IMR-90 (cell line): ENCODE measurements at regions not wholly inside any gene's neighbourhood (a gene's known extent, or its start where the extent isn't known, plus 50 kb on each side); places are given as distances from the start of the nearest gene placed in this dataset.

Experiments
- ATAC-seq: fragments of 200-7000 bp; cut with Tn5 transposase; 2 replicates; pipeline ENCODE4 v1.9.1; 2020; ENCODE audit warnings: low read depth, mild to moderate bottlenecking, moderate library complexity
- BruUV-seq: library from RNA; stranded (reverse); fragments of 400-500 nt; replicated peaks from 2 replicates; lab custom pipeline; 2021; lab: Mats Ljungman, UMichigan
- CTCF ChIA-PET: fragments of 300-600 bp; formaldehyde crosslinking; extraction: SDS; loops from one replicate; lab custom pipeline; 2021; ENCODE audit warnings: antibody characterized with exemption; lab: Yijun Ruan, JAX
- POLR2A ChIA-PET: fragments of 300-600 bp; sonication (Branson Sonifier 250); formaldehyde crosslinking; loops from one replicate; lab custom pipeline; 2022; ENCODE audit warnings: antibody characterized with exemption; ENCODE audit not compliant: unreplicated experiment; lab: Charles Lee
- DNase-seq: peaks from one replicate; pipeline ENCODE4 v3.0.0; 2013
- H2AFZ ChIP-seq: replicated peaks from 2 replicates; pipeline ENCODE3; 2013; ENCODE audit warnings: low read length, mild to moderate bottlenecking; ENCODE audit not compliant: poor library complexity
- H2AK5ac ChIP-seq: 2 replicates; pipeline ENCODE4 v1.6.1; 2013; ENCODE audit warnings: low read depth, low read length, inconsistent platforms
- H2AK9ac ChIP-seq: replicated peaks from 2 replicates; pipeline ENCODE3; 2013; ENCODE audit warnings: mild to moderate bottlenecking, low read depth, low read length, moderate library complexity; ENCODE audit not compliant: poor library complexity
- H2BK120ac ChIP-seq: 2 replicates; pipeline ENCODE4 v1.6.1; 2013; ENCODE audit warnings: low read depth, low read length, inconsistent platforms
- H2BK15ac ChIP-seq: 3 replicates; pipeline ENCODE4 v1.6.1; 2013; ENCODE audit warnings: low read depth, low read length, inconsistent platforms
- H2BK20ac ChIP-seq: 2 replicates; pipeline ENCODE4 v1.6.1; 2013; ENCODE audit warnings: low read depth, mild to moderate bottlenecking, inconsistent platforms, low read length, moderate library complexity
- H2BK5ac ChIP-seq: 2 replicates; pipeline ENCODE4 v1.6.1; 2013; ENCODE audit warnings: mild to moderate bottlenecking, low read depth, low read length, inconsistent platforms; ENCODE audit not compliant: poor library complexity, severe bottlenecking
- H3K14ac ChIP-seq: replicated peaks from 2 replicates; pipeline ENCODE4 v1.6.1; 2013; ENCODE audit warnings: low read depth, low read length, inconsistent platforms
- H3K18ac ChIP-seq: 2 replicates; pipeline ENCODE4 v1.6.1; 2013; ENCODE audit warnings: low read depth, low read length, control low read depth
- H3K23ac ChIP-seq: 2 replicates; pipeline ENCODE4 v1.6.1; 2013; ENCODE audit warnings: low read depth, low read length, inconsistent platforms
- H3K27ac ChIP-seq: 2 replicates; pipeline ENCODE4 v1.5.1; 2013; ENCODE audit warnings: mild to moderate bottlenecking, control low read depth, low read length; ENCODE audit not compliant: insufficient read depth
- H3K27me3 ChIP-seq: 2 replicates; pipeline ENCODE4 v1.6.1; 2013; ENCODE audit warnings: low read length; ENCODE audit not compliant: control insufficient read depth, insufficient read depth
- H3K36me3 ChIP-seq: 2 replicates; pipeline ENCODE4 v1.6.1; 2013; ENCODE audit warnings: low read length, mixed read lengths; ENCODE audit not compliant: control insufficient read depth, insufficient read depth
- H3K4ac ChIP-seq: 2 replicates; pipeline ENCODE4 v1.6.1; 2013; ENCODE audit warnings: low read depth, low read length, inconsistent platforms
- H3K4me1 ChIP-seq: 2 replicates; pipeline ENCODE4 v1.6.1; 2013; ENCODE audit warnings: low read length, mixed read lengths; ENCODE audit not compliant: control insufficient read depth, insufficient read depth
- H3K4me2 ChIP-seq: 2 replicates; pipeline ENCODE4 v1.6.1; 2013; ENCODE audit warnings: low read depth, mild to moderate bottlenecking, control low read depth, low read length, moderate library complexity
- H3K4me3 ChIP-seq: 2 replicates; pipeline ENCODE4 v1.5.1; 2013; ENCODE audit warnings: low read depth, mild to moderate bottlenecking, control low read depth, low read length, moderate library complexity; ENCODE audit not compliant: insufficient read depth
- H3K56ac ChIP-seq: 2 replicates; pipeline ENCODE4 v1.6.1; 2013; ENCODE audit warnings: low read length, inconsistent platforms; ENCODE audit not compliant: insufficient read depth; ENCODE audit errors: extremely low read depth
- H3K79me1 ChIP-seq, 2 experiments: 2 replicates each; pipeline ENCODE4 v1.6.1; 2013; ENCODE audit warnings: low read length in 2 of 2, inconsistent platforms in 1 of 2, low read depth in 1 of 2
- H3K9ac ChIP-seq: 2 replicates; pipeline ENCODE4 v1.6.1; 2013; ENCODE audit warnings: low read depth, low read length, control low read depth
- H3K9me1 ChIP-seq: 2 replicates; pipeline ENCODE4 v1.6.1; 2013; ENCODE audit warnings: low read length, inconsistent platforms; ENCODE audit not compliant: insufficient read depth
- H3K9me3 ChIP-seq: 2 replicates; pipeline ENCODE4 v1.6.1; 2013; ENCODE audit warnings: low read length; ENCODE audit not compliant: control insufficient read depth, insufficient read depth
- H4K20me1 ChIP-seq: 2 replicates; pipeline ENCODE4 v1.6.1; 2013; ENCODE audit warnings: low read length, inconsistent platforms; ENCODE audit not compliant: insufficient read depth
- H4K5ac ChIP-seq: 2 replicates; pipeline ENCODE4 v1.6.1; 2013; ENCODE audit warnings: mild to moderate bottlenecking, low read depth, low read length, control low read depth
- H4K8ac ChIP-seq, 2 experiments: 2 replicates each; pipeline ENCODE4 v1.6.1; 2013; ENCODE audit warnings: low read depth in 2 of 2, low read length in 2 of 2, control low read depth in 1 of 2, inconsistent platforms in 1 of 2
- H4K91ac ChIP-seq: 2 replicates; pipeline ENCODE4 v1.6.1; 2013; ENCODE audit warnings: low read depth, low read length, inconsistent platforms; ENCODE audit not compliant: insufficient read depth
- BHLHE40 ChIP-seq: fragments of 150-350 bp; IDR thresholded peaks from 2 replicates; pipeline ENCODE4 v1.6.1; 2016; ENCODE audit warnings: mild to moderate bottlenecking, low read depth, low read length
- CEBPB ChIP-seq: IDR thresholded peaks from 2 replicates; pipeline ENCODE4 v1.6.1; 2012; ENCODE audit warnings: low read depth, low read length, improper control_type of control experiment
- CHD1 ChIP-seq: IDR thresholded peaks from 2 replicates; pipeline ENCODE4 v1.6.1; 2012; ENCODE audit warnings: low read depth, low read length, improper control_type of control experiment
- CTCF ChIP-seq: conservative IDR thresholded peaks from 2 replicates; pipeline ENCODE4 v1.5.1; 2012; ENCODE audit warnings: mild to moderate bottlenecking, low read depth, low read length, improper control_type of control experiment
- ELK1 ChIP-seq: fragments of 150-350 bp; IDR thresholded peaks from 2 replicates; pipeline ENCODE4 v1.6.1; 2016; ENCODE audit warnings: low read depth, mild to moderate bottlenecking, low read length, moderate library complexity, borderline replicate concordance
- MAFK ChIP-seq: IDR thresholded peaks from 2 replicates; pipeline ENCODE4 v1.6.1; 2012; ENCODE audit warnings: low read depth, low read length, improper control_type of control experiment
- MAZ ChIP-seq: IDR thresholded peaks from 2 replicates; pipeline ENCODE4 v1.6.1; 2012; ENCODE audit warnings: low read depth, mild to moderate bottlenecking, low read length, improper control_type of control experiment, moderate library complexity, borderline replicate concordance
- MXI1 ChIP-seq: IDR thresholded peaks from 2 replicates; pipeline ENCODE4 v1.6.1; 2012; ENCODE audit warnings: low read depth, mild to moderate bottlenecking, low read length, moderate library complexity, borderline replicate concordance
- NFE2L2 ChIP-seq: fragments of 150-350 bp; IDR thresholded peaks from 2 replicates; pipeline ENCODE4 v1.6.1; 2016; ENCODE audit warnings: low read depth, mild to moderate bottlenecking, low read length
- POLR2A ChIP-seq: IDR thresholded peaks from 2 replicates; pipeline ENCODE4 v1.6.1; 2012; ENCODE audit warnings: mild to moderate bottlenecking, low read depth, low read length
- RAD21 ChIP-seq: IDR thresholded peaks from 2 replicates; pipeline ENCODE4 v1.6.1; 2012; ENCODE audit warnings: low read length, improper control_type of control experiment
- RCOR1 ChIP-seq: IDR thresholded peaks from 2 replicates; pipeline ENCODE4 v1.6.1; 2012; ENCODE audit warnings: mild to moderate bottlenecking, low read length, improper control_type of control experiment; ENCODE audit not compliant: insufficient replicate concordance
- RFX5 ChIP-seq: IDR thresholded peaks from 2 replicates; pipeline ENCODE4 v1.8.0; 2012; ENCODE audit warnings: low read depth, mild to moderate bottlenecking, low read length, moderate library complexity
- SMC3 ChIP-seq: fragments of 150-350 bp; IDR thresholded peaks from 2 replicates; pipeline ENCODE4 v1.6.1; 2016; ENCODE audit warnings: low read depth, mild to moderate bottlenecking, antibody characterized with exemption, low read length, moderate library complexity
- USF2 ChIP-seq: fragments of 150-350 bp; IDR thresholded peaks from 2 replicates; pipeline ENCODE4 v1.6.1; 2017; ENCODE audit warnings: mild to moderate bottlenecking, antibody characterized with exemption, low read length, low read depth
- WGBS, 2 experiments: methylation state at CpG; one replicate each; pipeline versions ENCODE4 v1.1.5 to v1.1.7; 2013; ENCODE audit warnings: missing lambda C conversion rate in 2 of 2; ENCODE audit not compliant: insufficient read length in 1 of 2; ENCODE audit errors: extremely low coverage in 2 of 2; 5-methylcytosine and 5-hydroxymethylcytosine counted together
- dilution Hi-C: fragments of 300-500 bp; cut with HindIII; formaldehyde crosslinking; loops from one replicate; pipeline ENCODE4 v1.14.3; 2018; ENCODE audit warnings: low sequenced_read_pairs; ENCODE audit not compliant: unreplicated experiment
- in situ Hi-C: fragments of 300-500 bp; cut with MboI; formaldehyde crosslinking; loops from 3 replicates; pipeline ENCODE4 v1.14.3; 2019; ENCODE audit warnings: low sequenced_read_pairs, inconsistent platforms, mixed read lengths
- intact Hi-C: fragments of 100-400 bp; cut with micrococcal nuclease; formaldehyde crosslinking; loops from 2 replicates; pipeline ENCODE4 v1.10.0; 2022

GRCh38 chr3:130814691-130815472 is 68.3 kb upstream of the PIK3R4 start:
- CTCF ChIA-PET, result no interaction called here
- intact Hi-C loops, result no loop called here

More at GRCh38 chr3:130814691-130815472, 68.3 kb upstream of the PIK3R4 start:
- Histone ChIP-seq H3K4me1 (no peaks in the 10 kb centered on the region), H3K4ac (no peak overlapping the region), H3K27ac (no peak overlapping the region), H3K36me3 (no peaks in the 10 kb centered on the region), H3K4me2 (no peak overlapping the region), H4K20me1 (no peaks in the 10 kb centered on the region), H3K9ac (no peak overlapping the region), H4K8ac (no peak overlapping the region), H2BK15ac (no peak overlapping the region), H3K9me1 (no peaks in the 10 kb centered on the region), H3K23ac (no peak overlapping the region), H4K5ac (no peak overlapping the region), H2AFZ (no peak overlapping the region), H2BK120ac (no peak overlapping the region), H3K4me3 (no peak overlapping the region), H3K27me3 (no peaks in the 10 kb centered on the region), H4K91ac (no peak overlapping the region), H3K14ac (no peak overlapping the region), H3K79me1 (no peaks in the 10 kb centered on the region), H2AK5ac (no peak overlapping the region), H2BK5ac (no peak overlapping the region), H3K56ac (no peak overlapping the region), H2BK20ac (no peak overlapping the region), H2AK9ac (no peak overlapping the region), H3K9me3 (no peaks in the 10 kb centered on the region), H3K18ac (no peak overlapping the region)
- in situ Hi-C loops, result loop anchor here (25.0 kb wide), 1 partner anchor 103 kb away; no protein-coding TSS in a partner anchor
- DNase-seq (no peak), ATAC-seq (no peak)
- dilution Hi-C loops, result no loop called here
- no TSS peak for BruUV-seq
- POLR2A ChIA-PET, result no interaction called here
- WGBS, 2 experiments, result 82% methylated on average over 6 of the region's 36 CpGs; no CpG with 5 or more reads in 1 of the 2 experiments
- no peak for TF ChIP-seq SMC3
- no peak for TF ChIP-seq CHD1
- TF ChIP-seq MXI1, result no peak
- no peak for TF ChIP-seq RFX5
- TF ChIP-seq MAZ, result no peak
- TF ChIP-seq ELK1, result no peak
- TF ChIP-seq CTCF, result no peak
- no peak for TF ChIP-seq POLR2A
- no peak for TF ChIP-seq USF2
- no peak for TF ChIP-seq RAD21
- TF ChIP-seq CEBPB, result no peak
- no peak for TF ChIP-seq NFE2L2
- no peak for TF ChIP-seq MAFK
- TF ChIP-seq RCOR1, result no peak
- TF ChIP-seq BHLHE40, result no peak
